ENCODE measurements at regions not wholly inside any gene's neighbourhood (a gene's known extent, or its start where the extent isn't known, plus 50 kb on each side); places are given as distances from the start of the nearest gene placed in this dataset.

- TF ChIP-seq POLR2AphosphoS5 (IDR thresholded peaks at IDR 0.05; ENCODE audit: insufficient read depth in 1 of 2, low read depth in 1 of 2), result no peak
- TF ChIP-seq CTCF (IDR thresholded peaks at IDR 0.05), result no peak
Measured at GRCh38 chr1:87985071-87985470, 656.4 kb downstream of the LMO4 start.
